K562 (cell line): ENCODE measurements at regions not wholly inside any gene's neighbourhood (a gene's known extent, or its start where the extent isn't known, plus 50 kb on each side); places are given as distances from the start of the nearest gene placed in this dataset.

ENCODE experiments used
- ATAC-seq: fragments of 200-7000 bp; cut with Tn5 transposase; 3 replicates; pipeline ENCODE4 v1.9.1; 2020; ENCODE audit warnings: moderate library complexity
- BruUV-seq: library from RNA; stranded (reverse); fragments of 400-500 nt; replicated peaks from 2 replicates; lab custom pipeline; 2021; lab: Mats Ljungman, UMichigan
- CTCF ChIA-PET: fragments of 300-600 bp; formaldehyde crosslinking; extraction: SDS; loops from one replicate; lab custom pipeline; 2021; ENCODE audit warnings: low intra/inter-chr PET ratio; lab: Yijun Ruan, JAX
- POLR2A ChIA-PET: fragments of 300-600, 350-650 bp; sonication (Branson Sonifier 250); formaldehyde crosslinking; extraction: SDS; loops from one replicate; lab custom pipeline; 2021; ENCODE audit warnings: antibody characterized with exemption, inconsistent platforms; lab: Yijun Ruan, JAX
- DNase-seq, 4 experiments: peaks; one replicate each; pipeline versions ENCODE4 v3.0.0 to v3.0.0-alpha.2; 2011 to 2018; ENCODE audit warnings: low spot score in 3 of 4, mixed read lengths in 3 of 4; ENCODE audit errors: extremely low read depth in 1 of 4
- FAIRE-seq: peaks from 2 replicates; lab custom pipeline; 2011; peaks lifted over from hg19 to GRCh38; lab: Jason Lieb, UNC
- H2AFZ ChIP-seq: 2 replicates; pipeline ENCODE4 v1.6.0; 2011; ENCODE audit warnings: low read depth, low read length, control low read depth, inconsistent platforms
- H3K27ac ChIP-seq: fragments of 200-600 bp; 3 replicates; pipeline ENCODE4 v1.8.0; 2011; ENCODE audit warnings: low read depth, mild to moderate bottlenecking, control low read depth, inconsistent platforms, low read length, moderate library complexity, mixed read lengths; ENCODE audit errors: extremely low read depth
- H3K27me3 ChIP-seq, 2 experiments: fragments of 300-600 bp in 1 of 2; 2 replicates in 1 of 2; 3 replicates in 1 of 2; pipeline versions ENCODE4 v1.6.0 to v1.8.0; 2011; ENCODE audit warnings: inconsistent platforms in 2 of 2, low read length in 2 of 2, mild to moderate bottlenecking in 1 of 2, mixed read lengths in 1 of 2, moderate library complexity in 1 of 2; ENCODE audit not compliant: control insufficient read depth in 2 of 2, insufficient read depth in 2 of 2
- H3K36me3 ChIP-seq: fragments of 300-600 bp; 3 replicates; pipeline ENCODE4 v1.8.0; 2011; ENCODE audit warnings: mild to moderate bottlenecking, low read length, inconsistent platforms; ENCODE audit not compliant: control insufficient read depth, insufficient read depth
- H3K4me1 ChIP-seq, 2 experiments: fragments of 200-600 bp in 1 of 2; replicated peaks in 1 of 2; 2 replicates in 1 of 2; 3 replicates in 1 of 2; pipeline versions ENCODE4 v1.5.1 to v1.8.0; 2011; ENCODE audit warnings: inconsistent platforms in 2 of 2, low read length in 2 of 2, mild to moderate bottlenecking in 1 of 2, mixed read lengths in 1 of 2, moderate library complexity in 1 of 2; ENCODE audit not compliant: control insufficient read depth in 2 of 2, insufficient read depth in 2 of 2
- H3K4me2 ChIP-seq: 2 replicates; pipeline ENCODE4 v1.6.1; 2011; ENCODE audit warnings: low read length, control low read depth, inconsistent platforms, mixed read lengths; ENCODE audit not compliant: insufficient read depth
- H3K4me3 ChIP-seq: fragments of 200-600 bp; sonication (generic), shearing (Covaris generic); 2 replicates; pipeline ENCODE4 v1.5.1; 2016; ENCODE audit warnings: control low read depth, inconsistent platforms
- H3K79me2 ChIP-seq: fragments of 200-600 bp; 3 replicates; pipeline ENCODE4 v1.8.0; 2011; ENCODE audit warnings: low read length, inconsistent platforms; ENCODE audit not compliant: control insufficient read depth, insufficient read depth
- H3K9ac ChIP-seq, 2 experiments: 2 replicates each; pipeline versions ENCODE4 v1.6.0 to v1.6.1; 2011; ENCODE audit warnings: low read depth in 2 of 2, low read length in 2 of 2, control low read depth in 1 of 2, inconsistent platforms in 1 of 2, mild to moderate bottlenecking in 1 of 2, mixed read lengths in 1 of 2; ENCODE audit not compliant: insufficient read depth in 1 of 2
- H3K9me1 ChIP-seq: one replicate; pipeline ENCODE4 v1.6.0; 2011; ENCODE audit warnings: inconsistent platforms, mild to moderate bottlenecking, low read length, moderate library complexity; ENCODE audit not compliant: control insufficient read depth, insufficient read depth
- H3K9me3 ChIP-seq: replicated peaks from 2 replicates; pipeline ENCODE4 v1.5.1; 2011; ENCODE audit warnings: low read depth, low read length, inconsistent platforms; ENCODE audit not compliant: control insufficient read depth, insufficient read depth
- H4K20me1 ChIP-seq: replicated peaks from 2 replicates; pipeline ENCODE4 v1.6.1; 2011; ENCODE audit warnings: low read length, inconsistent platforms, mixed read lengths; ENCODE audit not compliant: control insufficient read depth, insufficient read depth
- KLF1 ChIP-seq: fragments of 450-650 bp; IDR thresholded peaks from 2 replicates; pipeline ENCODE4 v1.6.1; 2016; ENCODE audit warnings: missing genetic modification characterization, missing compliant biosample characterization
- RCOR1 ChIP-seq, 2 experiments: IDR thresholded peaks; 2 replicates each; pipeline ENCODE4 v1.6.1; 2012; ENCODE audit warnings: low read depth in 2 of 2, low read length in 2 of 2, borderline replicate concordance in 1 of 2, improper control_type of control experiment in 1 of 2
- ZNF518B ChIP-seq: fragments of 250-450 bp; sonication (Bioruptor Pico); IDR thresholded peaks from 2 replicates; pipeline ENCODE4 v1.5.0; 2021; ENCODE audit warnings: mild to moderate bottlenecking, moderate library complexity
- WGBS: fragments of 100-300 bp; shearing (Covaris generic); methylation state at CpG from one replicate; pipeline ENCODE4 v1.1.6; 2016; ENCODE audit warnings: low coverage, mixed read lengths; ENCODE audit not compliant: insufficient coverage; ENCODE audit errors: missing lambda C conversion rate; 5-methylcytosine and 5-hydroxymethylcytosine counted together
- in situ Hi-C: fragments of 300-500 bp; cut with MboI; formaldehyde crosslinking; loops from 4 replicates; pipeline ENCODE4 v1.15.0; 2018; ENCODE audit warnings: inconsistent platforms, mixed read lengths
- intact Hi-C: fragments of 100-400 bp; cut with micrococcal nuclease; formaldehyde crosslinking; loops from 2 replicates; pipeline ENCODE4 v1.14.2; 2022
- TF ChIP-seq, protein P1 (sequence below): fragments of 200-800 bp; sonication (Bioruptor generic); IDR thresholded peaks from 2 replicates; pipeline ENCODE4 v1.6.1; 2017; ENCODE audit warnings: missing genetic modification characterization, missing compliant biosample characterization

DNA sequence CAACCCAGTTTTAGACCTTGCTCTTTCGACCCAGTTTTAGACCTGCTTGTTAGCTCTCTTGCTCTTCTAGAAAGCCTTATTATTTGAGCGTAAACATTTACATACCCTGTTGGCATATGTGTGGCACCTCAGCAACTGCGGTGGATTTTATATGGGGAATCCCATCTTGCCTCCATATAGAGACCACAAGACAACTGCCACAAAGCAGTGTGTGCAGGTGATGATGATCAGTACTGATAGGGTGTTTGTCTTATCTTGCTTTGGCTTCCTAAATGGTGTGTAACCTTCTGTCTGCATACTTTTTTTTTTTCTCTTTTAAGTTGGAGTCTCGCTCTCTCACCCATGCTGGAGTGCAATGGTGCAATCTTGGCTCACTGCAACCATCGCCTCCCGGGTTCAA, 1270.8 kb downstream of the MRPL39 start (continued):
- TF ChIP-seq, protein P1, sequence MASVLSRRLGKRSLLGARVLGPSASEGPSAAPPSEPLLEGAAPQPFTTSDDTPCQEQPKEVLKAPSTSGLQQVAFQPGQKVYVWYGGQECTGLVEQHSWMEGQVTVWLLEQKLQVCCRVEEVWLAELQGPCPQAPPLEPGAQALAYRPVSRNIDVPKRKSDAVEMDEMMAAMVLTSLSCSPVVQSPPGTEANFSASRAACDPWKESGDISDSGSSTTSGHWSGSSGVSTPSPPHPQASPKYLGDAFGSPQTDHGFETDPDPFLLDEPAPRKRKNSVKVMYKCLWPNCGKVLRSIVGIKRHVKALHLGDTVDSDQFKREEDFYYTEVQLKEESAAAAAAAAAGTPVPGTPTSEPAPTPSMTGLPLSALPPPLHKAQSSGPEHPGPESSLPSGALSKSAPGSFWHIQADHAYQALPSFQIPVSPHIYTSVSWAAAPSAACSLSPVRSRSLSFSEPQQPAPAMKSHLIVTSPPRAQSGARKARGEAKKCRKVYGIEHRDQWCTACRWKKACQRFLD (CRISPR knock-in tag): no peak
- TF ChIP-seq RCOR1 (IDR thresholded peaks at IDR 0.05; ENCODE audit: borderline replicate concordance in 1 of 2, low read depth in 2 of 2, low read length in 2 of 2): no peak

GRCh38 chr21:24323536-24323935, 1283.7 kb downstream of the MRPL39 start:
- 11% methylated on average over 2 of the region's 2 CpGs for whole genome bisulfite sequencing
- POLR2A ChIA-PET: no interaction called here
- intact Hi-C loops (no loop called here), in situ Hi-C loops (no loop called here)
- no peaks in the 10 kb centered on the region for H3K36me3 ChIP-seq
- no peak overlapping the region for H3K4me2 ChIP-seq
- CTCF ChIA-PET: no interaction called here
- no peaks in the 10 kb centered on the region for H3K79me2 ChIP-seq
- DNase-seq: no peak
- H3K9me1 ChIP-seq: no peaks in the 10 kb centered on the region
- H3K4me1 ChIP-seq: no peaks in the 10 kb centered on the region
- no peaks in the 10 kb centered on the region for H3K27me3 ChIP-seq
- no peak overlapping the region for H3K4me3 ChIP-seq
- H3K9ac ChIP-seq: no peak overlapping the region
- H3K9me3 ChIP-seq: no peaks in the 10 kb centered on the region
- ATAC-seq: no peak
- TF ChIP-seq KLF1: no peak
- TF ChIP-seq ZNF518B (CRISPR knock-in tag): no peak
- BruUV-seq: no TSS peak
- no peak overlapping the region for H3K27ac ChIP-seq
- no peak overlapping the region for H2AFZ ChIP-seq
- FAIRE-seq: no peak
- H4K20me1 ChIP-seq: no peaks in the 10 kb centered on the region
